ACC112 (cell line): ENCODE measurements at regions not wholly inside any gene's neighbourhood (a gene's known extent, or its start where the extent isn't known, plus 50 kb on each side); places are given as distances from the start of the nearest gene placed in this dataset.
A peak's percentile ranks its signal among the peaks of the same experiment; 100 is the strongest.

ENCODE experiments used
- H2AFZ ChIP-seq: fragments of 200-600 bp; sonication (generic); one replicate; pipeline ENCODE4 v1.6.0; 2017; ENCODE audit warnings: antibody characterized with exemption, low read length; ENCODE audit not compliant: unreplicated experiment
- H3K27ac ChIP-seq: fragments of 200-600 bp; sonication (generic); 2 replicates; pipeline ENCODE4 v1.5.1; 2014; ENCODE audit warnings: low read depth, mild to moderate bottlenecking, antibody characterized with exemption, low read length, moderate library complexity
- H3K27me3 ChIP-seq: fragments of 200-600 bp; sonication (generic); 2 replicates; pipeline ENCODE4 v1.6.1; 2014; ENCODE audit warnings: mild to moderate bottlenecking, antibody characterized with exemption, low read length, moderate library complexity, mixed read lengths; ENCODE audit not compliant: insufficient read depth
- H3K36me3 ChIP-seq: fragments of 200-600 bp; sonication (generic); 2 replicates; pipeline ENCODE4 v1.6.1; 2016; ENCODE audit warnings: mild to moderate bottlenecking, antibody characterized with exemption, low read length, moderate library complexity, mixed read lengths; ENCODE audit not compliant: insufficient read depth
- H3K4me1 ChIP-seq: fragments of 200-600 bp; sonication (generic); one replicate; pipeline ENCODE4 v1.6.1; 2016; ENCODE audit warnings: low read length, mixed read lengths; ENCODE audit not compliant: insufficient read depth, unreplicated experiment, control insufficient read depth
- H3K4me3 ChIP-seq: fragments of 200-600 bp; sonication (generic); 2 replicates; pipeline ENCODE4 v1.5.1; 2014; ENCODE audit warnings: mild to moderate bottlenecking, low read depth, low read length
- H3K79me2 ChIP-seq: fragments of 200-600 bp; sonication (generic); one replicate; pipeline ENCODE4 v1.6.0; 2016; ENCODE audit warnings: low read length; ENCODE audit not compliant: control insufficient read depth, unreplicated experiment, insufficient read depth

- Histone ChIP-seq H3K4me3 (no peak overlapping the region), H3K79me2 (no peaks in the 10 kb centered on the region), H3K27me3 (no peaks in the 10 kb centered on the region), H3K27ac (no peak overlapping the region), H2AFZ (no peak overlapping the region), H3K4me1 (no peaks in the 10 kb centered on the region), H3K36me3 (no peaks in the 10 kb centered on the region)
Measured at GRCh38 chr11:111095327-111095726, 150.2 kb upstream of the POU2AF2 start.

- no peak overlapping the region for H2AFZ ChIP-seq
- H3K27ac ChIP-seq = no peak overlapping the region
- no peak overlapping the region for H3K4me3 ChIP-seq
- no peaks in the 10 kb centered on the region for H3K4me1 ChIP-seq
- no peaks in the 10 kb centered on the region for H3K36me3 ChIP-seq
- H3K27me3 ChIP-seq = no peaks in the 10 kb centered on the region
- no peaks in the 10 kb centered on the region for H3K79me2 ChIP-seq
Measured at GRCh38 chr11:111093061-111093460, 152.5 kb upstream of the POU2AF2 start.

GRCh38 chr11:111091321-111091938 is 154.1 kb upstream of the POU2AF2 start:
- Histone ChIP-seq H3K4me1 (no peaks in the 10 kb centered on the region), H2AFZ (no peak overlapping the region), H3K79me2 (no peaks in the 10 kb centered on the region), H3K27ac (no peak overlapping the region), H3K36me3 (no peaks in the 10 kb centered on the region), H3K27me3 (no peaks in the 10 kb centered on the region), H3K4me3 (no peak overlapping the region)

GRCh38 chr11:111089759-111090158 is 155.8 kb upstream of the POU2AF2 start:
- Histone ChIP-seq H3K27me3 (no peaks in the 10 kb centered on the region), H2AFZ (no peak overlapping the region)

GRCh38 chr11:111088847-111089355 is 156.6 kb upstream of the POU2AF2 start:
- Histone ChIP-seq H2AFZ (no peak overlapping the region), H3K27me3 (no peaks in the 10 kb centered on the region), H3K4me3 (no peak overlapping the region), H3K36me3 (no peaks in the 10 kb centered on the region), H3K4me1 (no peaks in the 10 kb centered on the region), H3K27ac (no peak overlapping the region), H3K79me2 (no peaks in the 10 kb centered on the region)

More at GRCh38 chr11:111089759-111090158, 155.8 kb upstream of the POU2AF2 start:
- Histone ChIP-seq H3K27ac (no peak overlapping the region), H3K4me1 (no peaks in the 10 kb centered on the region), H3K79me2 (no peaks in the 10 kb centered on the region), H3K36me3 (no peaks in the 10 kb centered on the region), H3K4me3 (no peak overlapping the region)

GRCh38 chr11:111086058-111086457 is 159.5 kb upstream of the POU2AF2 start:
- Histone ChIP-seq H3K36me3 (no peaks in the 10 kb centered on the region), H2AFZ (no peak overlapping the region), H3K4me1 (no peaks in the 10 kb centered on the region), H3K27ac (no peak overlapping the region), H3K4me3 (no peak overlapping the region), H3K79me2 (no peaks in the 10 kb centered on the region), H3K27me3 (no peaks in the 10 kb centered on the region)

GRCh38 chr11:111082664-111083063 is 162.9 kb upstream of the POU2AF2 start:
- no peak overlapping the region for H2AFZ ChIP-seq
- H3K27ac ChIP-seq = no peak overlapping the region
- H3K4me1 ChIP-seq = no peaks in the 10 kb centered on the region
- H3K4me3 ChIP-seq = no peak overlapping the region
- no peaks in the 10 kb centered on the region for H3K79me2 ChIP-seq
- H3K36me3 ChIP-seq = no peaks in the 10 kb centered on the region
- no peaks in the 10 kb centered on the region for H3K27me3 ChIP-seq

GRCh38 chr11:111081021-111081511 is 164.5 kb upstream of the POU2AF2 start:
- no peak overlapping the region for H3K4me3 ChIP-seq
- no peak overlapping the region for H2AFZ ChIP-seq
- H3K79me2 ChIP-seq = no peaks in the 10 kb centered on the region
- H3K4me1 ChIP-seq = no peaks in the 10 kb centered on the region
- H3K27ac ChIP-seq = no peak overlapping the region
- H3K27me3 ChIP-seq = no peaks in the 10 kb centered on the region
- H3K36me3 ChIP-seq = no peaks in the 10 kb centered on the region

GRCh38 chr11:111077530-111078322 is 167.8 kb upstream of the POU2AF2 start:
- Histone ChIP-seq H3K27me3 (no peaks in the 10 kb centered on the region), H3K4me1 (no peaks in the 10 kb centered on the region), H2AFZ (no peak overlapping the region), H3K27ac (no peak overlapping the region), H3K36me3 (no peaks in the 10 kb centered on the region), H3K79me2 (no peaks in the 10 kb centered on the region), H3K4me3 (no peak overlapping the region)

- Histone ChIP-seq H3K79me2 (no peaks in the 10 kb centered on the region), H3K4me3 (no peak overlapping the region), H3K4me1 (peaks cover 16% of the 10 kb centered on the region), H2AFZ (no peak overlapping the region), H3K36me3 (no peaks in the 10 kb centered on the region), H3K27ac (peak overlapping the region; percentile 43), H3K27me3 (no peaks in the 10 kb centered on the region)
Measured at GRCh38 chr11:111069066-111069465, 176.5 kb upstream of the POU2AF2 start.

GRCh38 chr11:111067994-111068393 is 177.5 kb upstream of the POU2AF2 start:
- H3K27ac ChIP-seq = no peak overlapping the region
- peaks cover 24% of the 10 kb centered on the region for H3K4me1 ChIP-seq
- no peaks in the 10 kb centered on the region for H3K27me3 ChIP-seq
- no peak overlapping the region for H3K4me3 ChIP-seq
- no peaks in the 10 kb centered on the region for H3K36me3 ChIP-seq
- no peak overlapping the region for H2AFZ ChIP-seq
- no peaks in the 10 kb centered on the region for H3K79me2 ChIP-seq
